ENCODE measurements at regions not wholly inside any gene's neighbourhood (a gene's known extent, or its start where the extent isn't known, plus 50 kb on each side); places are given as distances from the start of the nearest gene placed in this dataset.

GRCh38 chr2:150159300-150159699 lies 328.2 kb downstream of the RND3 start:
- BruUV-seq (replicated peaks): no TSS peak
- Histone ChIP-seq H3K27ac (no peak overlapping the region), H3K9me3 (ENCODE audit: insufficient read depth, low read depth) (no peaks in the 10 kb centered on the region; the same call in 1 of the 2 replicates), H3F3A (ENCODE audit: insufficient read depth, low read depth) (no peaks in the 10 kb centered on the region), H4K20me1 (ENCODE audit: insufficient read depth) (no peaks in the 10 kb centered on the region), H3K9me2 (ENCODE audit: insufficient read depth) (no peaks in the 10 kb centered on the region), H3K27me3 (ENCODE audit: insufficient read depth, low read depth) (no peaks in the 10 kb centered on the region), H3K4me3 (no peak overlapping the region), H3K4me2 (no peak overlapping the region), H2AFZ (no peak overlapping the region), H3K79me2 (ENCODE audit: low read depth) (no peaks in the 10 kb centered on the region), H3K36me3 (ENCODE audit: low read depth) (no peaks in the 10 kb centered on the region), H3K4me1 (replicated peaks; ENCODE audit: insufficient read depth) (peaks cover 9% of the 10 kb centered on the region)
- POLR2A ChIA-PET (ENCODE audit: unreplicated experiment): interaction anchor here (0.7 kb wide), 1 partner anchor 15 kb away, joined by 3 read pairs; no protein-coding TSS in a partner anchor
- intact Hi-C loops (cut with micrococcal nuclease; ENCODE audit: unreplicated experiment): no loop called here
- no peak for TF ChIP-seq CTCF (conservative IDR thresholded peaks at IDR 0.05)
- CTCF ChIA-PET: no interaction called here
- no peak for DNase-seq

GRCh38 chr2:150156876-150157275 lies 330.6 kb downstream of the RND3 start:
- H3K27me3 ChIP-seq (ENCODE audit: insufficient read depth, low read depth): no peaks in the 10 kb centered on the region
- H3F3A ChIP-seq (ENCODE audit: insufficient read depth, low read depth): no peaks in the 10 kb centered on the region
- no peaks in the 10 kb centered on the region for H3K9me2 ChIP-seq (ENCODE audit: insufficient read depth)
- no peaks in the 10 kb centered on the region for H3K79me2 ChIP-seq (ENCODE audit: low read depth)
- no peak for TF ChIP-seq CTCF (conservative IDR thresholded peaks at IDR 0.05)
- no peak for TF ChIP-seq EZH2 (IDR thresholded peaks at IDR 0.05; ENCODE audit: low read depth)
- POLR2A ChIA-PET (ENCODE audit: unreplicated experiment): no interaction called here
- H3K4me1 ChIP-seq (replicated peaks; ENCODE audit: insufficient read depth): peaks cover 20% of the 10 kb centered on the region
- no peaks in the 10 kb centered on the region; the same call in 1 of the 2 replicates for H3K9me3 ChIP-seq (ENCODE audit: insufficient read depth, low read depth)
- DNase-seq: no peak
- no peaks in the 10 kb centered on the region for H3K36me3 ChIP-seq (ENCODE audit: low read depth)
- intact Hi-C loops (cut with micrococcal nuclease; ENCODE audit: unreplicated experiment): no loop called here
- CTCF ChIA-PET: no interaction called here
- no peak overlapping the region for H3K4me2 ChIP-seq
- no TSS peak for BruUV-seq (replicated peaks)
- no peaks in the 10 kb centered on the region for H4K20me1 ChIP-seq (ENCODE audit: insufficient read depth)
- H3K27ac ChIP-seq: no peak overlapping the region
- no peak overlapping the region for H2AFZ ChIP-seq
- H3K4me3 ChIP-seq: no peak overlapping the region

- TF ChIP-seq EZH2 (IDR thresholded peaks at IDR 0.05; ENCODE audit: low read depth): no peak
- no peak for TF ChIP-seq CTCF (conservative IDR thresholded peaks at IDR 0.05)
- H3F3A ChIP-seq (ENCODE audit: insufficient read depth, low read depth): no peaks in the 10 kb centered on the region
- no peak for DNase-seq
- ChIA-PET CTCF (no interaction called here), POLR2A (ENCODE audit: unreplicated experiment) (no interaction called here)
- no peaks in the 10 kb centered on the region for H3K9me2 ChIP-seq (ENCODE audit: insufficient read depth)
- no peak overlapping the region for H3K27ac ChIP-seq
- BruUV-seq (replicated peaks): no TSS peak
- H3K4me2 ChIP-seq: no peak overlapping the region
- no peak overlapping the region for H3K4me3 ChIP-seq
- intact Hi-C loops (cut with micrococcal nuclease; ENCODE audit: unreplicated experiment): no loop called here
- peaks cover 20% of the 10 kb centered on the region for H3K4me1 ChIP-seq (replicated peaks; ENCODE audit: insufficient read depth)
- no peaks in the 10 kb centered on the region for H3K79me2 ChIP-seq (ENCODE audit: low read depth)
- H3K27me3 ChIP-seq (ENCODE audit: insufficient read depth, low read depth): no peaks in the 10 kb centered on the region
- no peaks in the 10 kb centered on the region for H3K36me3 ChIP-seq (ENCODE audit: low read depth)
- no peak overlapping the region for H2AFZ ChIP-seq
- no peaks in the 10 kb centered on the region for H4K20me1 ChIP-seq (ENCODE audit: insufficient read depth)
- H3K9me3 ChIP-seq (ENCODE audit: insufficient read depth, low read depth): no peaks in the 10 kb centered on the region; the same call in 1 of the 2 replicates
Observed at GRCh38 chr2:150156415-150156814, 331.1 kb downstream of the RND3 start.

All from PC-9 (cell line).